ENCODE measurements at regions not wholly inside any gene's neighbourhood (a gene's known extent, or its start where the extent isn't known, plus 50 kb on each side); places are given as distances from the start of the nearest gene placed in this dataset.

- TF ChIP-seq CTCF (IDR thresholded peaks at IDR 0.05) (no peak), POLR2A (IDR thresholded peaks at IDR 0.05) (no peak)
Observed at GRCh38 chr10:106167946-106168345, 996.6 kb downstream of the SORCS1 start.

All from uterus (tissue), 2 donors.